AG08395 (cell line): ENCODE measurements at regions not wholly inside any gene's neighbourhood (a gene's known extent, or its start where the extent isn't known, plus 50 kb on each side); places are given as distances from the start of the nearest gene placed in this dataset.
"Not testable (repeated sequence)": the region's sequence is repeated elsewhere in the genome, so short reads cannot be mapped to it uniquely, and the experiment has no call there.

Experiments used
- DNase-seq: peaks from one replicate; pipeline ENCODE4 v3.0.0; 2012; ENCODE audit warnings: mixed read lengths, low spot score

GRCh38 chr7:118944271-118944670, 719.8 kb downstream of the ANKRD7 start:
- DNase-seq = no peak

DNA sequence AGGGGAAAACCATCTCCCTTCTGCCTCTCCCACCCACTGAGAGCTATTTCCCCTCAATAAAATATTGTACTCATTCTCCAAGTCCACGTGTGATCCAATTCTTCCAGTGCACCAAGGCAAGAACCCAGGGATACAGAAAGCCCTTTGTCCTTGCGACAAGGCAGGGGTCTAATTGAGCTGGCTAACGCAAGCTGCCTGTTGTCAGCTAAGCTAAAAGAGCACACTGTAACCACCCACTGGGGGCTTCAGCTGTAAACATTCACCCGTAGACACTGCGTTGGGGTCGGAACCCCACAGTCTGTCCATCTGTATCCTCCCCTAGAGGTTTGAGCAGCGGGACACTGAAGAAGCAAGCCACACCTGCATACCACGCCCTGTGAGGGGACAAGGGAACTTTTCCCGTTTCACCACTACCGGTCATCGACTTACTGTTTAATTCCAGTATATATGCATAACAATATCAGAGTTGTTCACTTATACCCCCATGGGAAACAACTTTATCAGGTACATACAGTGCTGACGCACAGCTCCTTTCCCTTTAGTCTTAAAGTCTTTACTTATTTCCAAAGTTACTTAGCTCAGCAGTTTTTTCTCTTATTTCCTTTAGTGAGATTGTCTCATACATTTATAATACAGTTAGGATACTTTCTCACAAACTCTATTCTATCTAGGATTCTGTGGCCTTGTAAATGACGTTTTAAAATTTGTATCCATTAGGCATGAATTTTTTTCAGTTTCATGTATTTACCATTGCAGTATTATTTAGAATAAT, 721.6 kb downstream of the ANKRD7 start:
- no peak for DNase-seq

- DNase-seq = no peak
These were observed 724.0 kb downstream of the ANKRD7 start for GRCh38 chr7:118948508-118948907.

GRCh38 chr7:118949031-118949430, 724.5 kb downstream of the ANKRD7 start:
- DNase-seq = no peak

- DNase-seq = not testable (repeated sequence)
These were observed 731.8 kb downstream of the ANKRD7 start for GRCh38 chr7:118956285-118956684.

GRCh38 chr7:118969370-118969769, 744.9 kb downstream of the ANKRD7 start:
- no peak for DNase-seq

- DNase-seq = no peak
These were observed 747.2 kb downstream of the ANKRD7 start for GRCh38 chr7:118971706-118972105.

- no peak for DNase-seq
These were observed 750.3 kb downstream of the ANKRD7 start for GRCh38 chr7:118974836-118975235.

- DNase-seq = no peak
These were observed 770.8 kb downstream of the ANKRD7 start for GRCh38 chr7:118995350-118995749.

GRCh38 chr7:119007236-119007635, 782.7 kb downstream of the ANKRD7 start:
- DNase-seq = no peak

DNA sequence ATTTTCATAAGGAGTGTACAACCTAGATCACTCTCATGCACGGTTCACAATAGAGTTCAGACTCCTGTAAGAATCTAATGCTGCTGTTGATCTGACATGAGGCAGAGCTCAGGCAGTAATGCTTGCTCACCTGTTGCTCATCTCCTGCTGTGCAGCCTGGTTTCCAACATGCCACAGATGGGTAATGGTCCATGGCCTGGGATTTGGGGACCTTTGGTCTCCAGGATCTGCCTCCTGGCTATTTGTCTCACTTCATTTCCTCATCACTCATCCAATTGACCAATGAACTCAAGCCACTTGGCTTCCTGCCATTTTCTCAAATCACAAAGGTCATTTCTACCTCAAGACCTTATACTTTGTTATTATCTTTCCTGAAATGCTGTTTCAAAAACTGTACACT, 786.1 kb downstream of the ANKRD7 start:
- no peak for DNase-seq

DNA sequence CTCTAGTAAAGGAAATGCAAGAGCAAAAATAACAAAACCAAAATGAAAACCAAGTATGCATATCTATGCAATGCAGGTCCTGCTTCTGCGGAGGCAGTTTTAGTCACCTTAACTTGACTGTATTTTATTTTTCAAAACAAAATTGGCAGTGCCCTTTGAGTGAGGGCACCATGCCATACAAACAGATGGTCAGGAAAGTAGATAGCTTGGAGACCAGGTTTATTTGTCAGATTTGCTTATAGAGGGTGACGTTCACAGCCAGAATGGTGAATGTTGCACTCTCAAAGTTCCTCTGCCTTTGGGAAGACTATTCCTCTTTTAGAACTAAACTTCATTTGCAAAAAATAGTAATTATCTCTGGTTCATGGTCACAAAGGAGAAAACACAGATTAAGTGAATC, 801.9 kb downstream of the ANKRD7 start:
- no peak for DNase-seq

- DNase-seq = no peak
These were observed 804.2 kb downstream of the ANKRD7 start for GRCh38 chr7:119028736-119029135.

- not testable (repeated sequence) for DNase-seq
These were observed 807.6 kb downstream of the ANKRD7 start for GRCh38 chr7:119032136-119032535.

DNA sequence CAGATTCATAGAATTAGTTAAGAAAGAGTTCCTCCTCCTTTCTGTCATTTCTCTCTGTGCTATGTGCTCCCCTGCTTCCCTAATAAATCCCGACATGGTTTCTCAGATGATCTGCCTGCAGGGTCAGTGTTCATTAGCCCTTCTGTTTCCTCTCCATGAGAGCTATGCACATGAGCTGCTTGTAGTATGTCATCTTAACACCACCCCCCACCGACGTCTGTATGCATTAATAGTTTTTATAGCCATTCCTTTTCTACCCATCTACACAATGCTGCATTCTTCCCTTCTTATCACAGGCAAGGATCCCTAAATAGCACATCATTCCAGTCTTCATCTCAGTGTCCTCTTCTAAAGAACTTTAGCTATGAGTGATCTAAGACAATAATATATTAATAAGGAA, 809.1 kb downstream of the ANKRD7 start:
- no peak for DNase-seq

- no peak for DNase-seq
These were observed 813.4 kb downstream of the ANKRD7 start for GRCh38 chr7:119037941-119038340.

GRCh38 chr7:119046068-119046467, 821.6 kb downstream of the ANKRD7 start:
- DNase-seq = no peak

DNA sequence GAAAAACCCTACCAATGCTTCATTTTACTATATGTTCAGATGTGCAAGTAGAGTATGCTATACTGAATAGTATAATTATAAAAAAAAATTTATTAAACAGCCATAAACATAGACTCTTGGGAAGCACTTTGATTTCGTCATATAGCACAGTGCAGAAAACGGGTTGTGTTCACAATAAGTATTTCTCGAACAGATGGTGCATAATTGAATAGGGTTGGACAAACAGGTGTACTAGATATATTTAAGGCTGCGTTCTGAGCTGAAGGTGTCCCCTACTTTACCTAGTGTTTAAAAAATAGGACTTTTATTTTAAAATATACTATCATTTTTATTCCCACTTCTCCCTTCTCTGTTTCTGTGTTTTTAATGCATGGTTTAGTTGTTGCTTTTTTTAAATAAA, 841.5 kb downstream of the ANKRD7 start:
- DNase-seq = no peak

DNA sequence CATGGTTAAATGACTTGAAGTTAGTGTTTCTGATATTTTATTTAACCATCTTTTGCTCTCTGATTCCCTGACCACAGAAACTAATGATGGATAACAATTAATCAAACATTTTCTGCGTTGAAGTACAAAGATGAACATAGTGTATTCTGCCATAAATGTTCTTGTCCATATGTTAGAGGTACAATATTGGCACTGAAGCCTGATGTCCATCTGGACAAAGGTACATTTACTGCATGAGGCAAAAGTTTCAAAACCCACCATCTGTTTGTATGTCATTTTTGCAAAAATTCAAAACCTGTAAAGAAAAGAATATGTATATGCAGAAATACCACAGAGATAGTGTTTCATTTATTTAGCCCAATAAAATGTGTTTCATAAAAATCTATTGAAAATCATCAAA, 861.5 kb downstream of the ANKRD7 start:
- DNase-seq = no peak

GRCh38 chr7:119090851-119091250, 866.3 kb downstream of the ANKRD7 start:
- no peak for DNase-seq

DNA sequence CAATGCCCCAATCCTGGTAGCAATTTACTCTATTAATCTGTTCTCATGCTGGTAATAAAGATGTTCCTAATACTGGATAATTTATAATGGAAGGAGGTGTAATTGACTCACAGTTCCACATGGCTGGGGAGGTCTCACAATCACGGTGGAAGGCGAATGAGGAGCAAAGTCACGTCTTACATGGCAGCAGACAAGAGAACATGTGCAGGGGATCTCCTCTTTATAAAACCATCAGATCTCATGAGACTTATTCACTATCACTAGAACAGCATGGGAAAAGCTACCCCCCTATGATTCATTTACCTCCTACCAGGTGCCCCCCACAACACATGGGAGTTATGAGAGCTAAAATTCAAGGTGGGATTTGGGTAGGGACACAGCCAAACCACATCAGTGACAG, 872.2 kb downstream of the ANKRD7 start:
- no peak for DNase-seq

DNA sequence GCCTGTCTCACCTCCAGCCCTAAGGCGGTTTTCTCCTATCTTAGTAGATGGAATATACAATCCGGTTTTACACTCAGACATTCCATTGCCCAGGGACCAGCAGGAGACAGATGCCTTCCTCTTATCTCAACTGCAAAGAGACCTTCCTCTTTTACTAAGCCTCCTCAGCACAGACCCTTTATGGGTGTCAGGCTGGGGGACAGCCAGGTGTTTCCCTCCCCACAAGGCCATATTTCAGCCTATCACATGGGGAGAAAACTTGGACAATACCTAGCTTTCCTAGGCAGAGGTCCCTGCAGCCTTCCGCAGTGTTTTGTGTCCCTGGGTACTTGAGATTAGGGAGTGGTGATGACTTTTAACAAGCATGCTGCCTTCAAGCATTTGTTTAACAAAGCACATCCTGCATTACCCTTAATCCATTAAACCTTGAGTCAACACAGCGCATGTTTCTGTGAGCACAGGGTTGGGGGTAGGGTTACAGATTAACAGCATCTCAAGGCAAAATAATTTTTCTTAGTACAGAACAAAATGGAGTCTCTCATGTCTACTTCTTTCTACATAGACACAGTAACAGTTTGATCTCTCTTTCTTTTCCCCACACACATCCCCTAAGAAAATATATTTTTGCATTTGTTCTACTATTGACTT, 876.2 kb downstream of the ANKRD7 start:
- not testable (repeated sequence) for DNase-seq

DNA sequence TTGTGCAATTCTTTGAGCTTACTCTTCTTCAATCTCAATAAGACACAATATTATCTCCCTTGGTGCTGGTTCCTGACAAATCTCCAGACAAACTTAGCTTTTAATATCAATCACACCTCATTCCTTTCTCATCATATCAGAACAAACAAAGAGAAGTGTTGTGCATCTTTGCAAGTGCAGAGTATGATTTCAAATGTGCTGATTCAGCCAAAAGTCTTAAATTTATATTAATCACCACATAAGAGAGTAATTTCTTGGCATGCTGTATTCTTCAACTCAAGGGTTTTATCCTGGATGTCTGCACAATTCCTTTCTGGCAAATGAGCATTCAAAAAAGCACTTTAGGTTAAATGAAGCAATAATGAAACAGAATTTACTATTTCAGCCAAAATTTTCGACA, 877.8 kb downstream of the ANKRD7 start:
- DNase-seq = no peak

- no peak for DNase-seq
These were observed 880.9 kb downstream of the ANKRD7 start for GRCh38 chr7:119105381-119105780.
